MM.1S (cell line): ENCODE measurements at regions not wholly inside any gene's neighbourhood (a gene's known extent, or its start where the extent isn't known, plus 50 kb on each side); places are given as distances from the start of the nearest gene placed in this dataset.
A peak's percentile ranks its signal among the peaks of the same experiment; 100 is the strongest.

Source experiments
- DNase-seq: peaks from one replicate; pipeline ENCODE4 v3.0.0-alpha.2; 2015
- H2AFZ ChIP-seq: fragments of 300-600 bp; sonication (generic); 2 replicates; pipeline ENCODE4 v1.6.0; 2016; ENCODE audit warnings: antibody characterized with exemption, low read length
- H3F3A ChIP-seq: fragments of 300-600 bp; sonication (generic); 2 replicates; pipeline ENCODE4 v1.6.1; 2016; ENCODE audit warnings: mild to moderate bottlenecking, antibody characterized with exemption, low read length, moderate library complexity, mixed read lengths; ENCODE audit not compliant: insufficient read depth
- H3K27ac ChIP-seq: fragments of 300-600 bp; sonication (generic); 2 replicates; pipeline ENCODE4 v1.5.1; 2016; ENCODE audit warnings: mild to moderate bottlenecking, low read length
- H3K27me3 ChIP-seq: fragments of 300-600 bp; sonication (generic); replicated peaks from 2 replicates; pipeline ENCODE4 v1.6.0; 2016; ENCODE audit warnings: low read length; ENCODE audit not compliant: insufficient read depth
- H3K36me3 ChIP-seq: fragments of 300-600 bp; sonication (generic); replicated peaks from 2 replicates; pipeline ENCODE4 v1.6.1; 2016; ENCODE audit warnings: mild to moderate bottlenecking, low read length, mixed read lengths; ENCODE audit not compliant: insufficient read depth
- H3K4me1 ChIP-seq: fragments of 300-600 bp; sonication (generic); 2 replicates; pipeline ENCODE4 v1.6.1; 2016; ENCODE audit warnings: low read length, mixed read lengths
- H3K4me2 ChIP-seq: fragments of 300-600 bp; sonication (generic); 2 replicates; pipeline ENCODE4 v1.6.0; 2016; ENCODE audit warnings: low read depth, low read length
- H3K4me3 ChIP-seq: fragments of 300-600 bp; sonication (generic); 2 replicates; pipeline ENCODE4 v1.5.1; 2016; ENCODE audit warnings: low read length, mixed read lengths
- H3K79me2 ChIP-seq: fragments of 300-600 bp; sonication (generic); 2 replicates; pipeline ENCODE4 v1.6.1; 2016; ENCODE audit warnings: mixed run types, low read length, mixed read lengths
- H3K9ac ChIP-seq: fragments of 300-600 bp; sonication (generic); 2 replicates; pipeline ENCODE4 v1.6.1; 2016; ENCODE audit warnings: low read length, mixed read lengths
- H3K9me2 ChIP-seq: fragments of 300-600 bp; sonication (generic); replicated peaks from 2 replicates; pipeline ENCODE4 v1.6.1; 2016; ENCODE audit warnings: mild to moderate bottlenecking, low read length, mixed read lengths; ENCODE audit not compliant: insufficient read depth
- H3K9me3 ChIP-seq: fragments of 300-600 bp; sonication (generic); replicated peaks from 2 replicates; pipeline ENCODE4 v1.6.1; 2016; ENCODE audit warnings: mild to moderate bottlenecking, low read length, mixed read lengths; ENCODE audit not compliant: insufficient read depth
- H4K20me1 ChIP-seq: fragments of 300-600 bp; sonication (generic); 2 replicates; pipeline ENCODE4 v1.6.1; 2016; ENCODE audit warnings: mild to moderate bottlenecking, low read length, moderate library complexity, mixed read lengths; ENCODE audit not compliant: insufficient read depth
- CTCF ChIP-seq: fragments of 300-600 bp; sonication (generic); IDR thresholded peaks from 2 replicates; pipeline ENCODE4 v1.5.1; 2016; ENCODE audit warnings: antibody characterized with exemption, low read length, mixed read lengths
- EZH2 ChIP-seq: fragments of 300-600 bp; sonication (generic); optimal IDR thresholded peaks from 2 replicates; pipeline ENCODE3; 2017; ENCODE audit warnings: low read depth, mild to moderate bottlenecking, antibody characterized with exemption, low read length, mixed read lengths
- EZH2phosphoT487 ChIP-seq: fragments of 300-600 bp; sonication (generic); IDR thresholded peaks from 2 replicates; pipeline ENCODE4 v1.6.1; 2018; ENCODE audit warnings: antibody characterized with exemption, low read length

GRCh38 chr5:104052558-104053352 lies 490.2 kb upstream of the NUDT12 start:
- DNase-seq = peak; percentile 61
- Histone ChIP-seq H3K9me3 (no peaks in the 10 kb centered on the region), H3K27ac (peak overlapping the region; percentile 37; the same call in 1 of the 2 replicates), H3K79me2 (no peaks in the 10 kb centered on the region), H3K36me3 (no peaks in the 10 kb centered on the region), H3F3A (no peaks in the 10 kb centered on the region), H3K27me3 (no peaks in the 10 kb centered on the region), H3K4me2 (peak overlapping the region; percentile 56), H3K9ac (no peak overlapping the region), H3K4me3 (peak overlapping the region; percentile 17; the same call in 1 of the 2 replicates), H3K9me2 (no peaks in the 10 kb centered on the region), H4K20me1 (no peaks in the 10 kb centered on the region), H3K4me1 (peaks cover 22% of the 10 kb centered on the region), H2AFZ (peak overlapping the region; percentile 48)
- TF ChIP-seq EZH2phosphoT487 = no peak
- TF ChIP-seq EZH2 = no peak
- TF ChIP-seq CTCF = no peak

GRCh38 chr5:104050436-104050835 lies 487.8 kb upstream of the NUDT12 start:
- no peak overlapping the region for H3K9ac ChIP-seq
- no peaks in the 10 kb centered on the region for H3K36me3 ChIP-seq
- H3K9me2 ChIP-seq = no peaks in the 10 kb centered on the region
- H4K20me1 ChIP-seq = no peaks in the 10 kb centered on the region
- DNase-seq = no peak
- no peaks in the 10 kb centered on the region for H3K9me3 ChIP-seq
- no peak overlapping the region for H3K4me2 ChIP-seq
- H3K27ac ChIP-seq = no peak overlapping the region
- TF ChIP-seq EZH2phosphoT487 (no peak), EZH2 (no peak), CTCF (no peak)
- no peak overlapping the region for H3K4me3 ChIP-seq
- no peaks in the 10 kb centered on the region for H3K27me3 ChIP-seq
- no peak overlapping the region for H2AFZ ChIP-seq
- H3K79me2 ChIP-seq = no peaks in the 10 kb centered on the region
- H3K4me1 ChIP-seq = peaks cover 26% of the 10 kb centered on the region
- no peaks in the 10 kb centered on the region for H3F3A ChIP-seq

GRCh38 chr5:104049752-104050151 lies 487.2 kb upstream of the NUDT12 start:
- no peaks in the 10 kb centered on the region for H3F3A ChIP-seq
- H3K9ac ChIP-seq = no peak overlapping the region
- no peak for DNase-seq
- TF ChIP-seq EZH2 = no peak
- no peak for TF ChIP-seq CTCF
- TF ChIP-seq EZH2phosphoT487 = no peak
- H3K4me2 ChIP-seq = no peak overlapping the region
- H3K4me1 ChIP-seq = peaks cover 26% of the 10 kb centered on the region
- H3K79me2 ChIP-seq = no peaks in the 10 kb centered on the region
- no peaks in the 10 kb centered on the region for H3K9me3 ChIP-seq
- H3K36me3 ChIP-seq = no peaks in the 10 kb centered on the region
- no peaks in the 10 kb centered on the region for H3K27me3 ChIP-seq
- no peak overlapping the region for H3K27ac ChIP-seq
- no peak overlapping the region for H2AFZ ChIP-seq
- no peaks in the 10 kb centered on the region for H3K9me2 ChIP-seq
- no peak overlapping the region for H3K4me3 ChIP-seq
- H4K20me1 ChIP-seq = no peaks in the 10 kb centered on the region
